Liver (tissue), 8 donors: ENCODE measurements at regions not wholly inside any gene's neighbourhood (a gene's known extent, or its start where the extent isn't known, plus 50 kb on each side); places are given as distances from the start of the nearest gene placed in this dataset.

Experiments
- DNase-seq: peaks from one replicate; pipeline ENCODE4 v3.0.0-alpha.2; 2017; ENCODE audit warnings: low spot score
- H3K27ac ChIP-seq, 2 donors: one replicate each; pipeline ENCODE4 v1.7.0; 2013; ENCODE audit warnings: inconsistent platforms in 2 of 2, low read length in 2 of 2, control low read depth in 1 of 2, low read depth in 1 of 2, mild to moderate bottlenecking in 1 of 2
- H3K27me3 ChIP-seq, 4 donors: one replicate each; pipeline versions ENCODE4 v1.6.1 to v1.7.0; 2013; ENCODE audit warnings: low read length in 3 of 4, inconsistent platforms in 1 of 4, mild to moderate bottlenecking in 1 of 4, moderate library complexity in 1 of 4; ENCODE audit not compliant: control insufficient read depth in 4 of 4, insufficient read depth in 4 of 4
- H3K36me3 ChIP-seq, 4 donors: one replicate each; pipeline versions ENCODE4 v1.6.1 to v1.7.0; 2013; ENCODE audit warnings: low read length in 3 of 4, mild to moderate bottlenecking in 3 of 4, low read depth in 1 of 4, moderate library complexity in 1 of 4; ENCODE audit not compliant: control insufficient read depth in 4 of 4, insufficient read depth in 3 of 4
- H3K4me1 ChIP-seq, 4 donors: one replicate each; pipeline versions ENCODE4 v1.6.1 to v1.7.0; 2013; ENCODE audit warnings: low read length in 3 of 4, mild to moderate bottlenecking in 3 of 4, moderate library complexity in 1 of 4; ENCODE audit not compliant: control insufficient read depth in 4 of 4, insufficient read depth in 4 of 4
- H3K4me3 ChIP-seq, 3 donors: one replicate each; pipeline versions ENCODE4 v1.6.1 to v1.7.0; 2013; ENCODE audit warnings: low read length in 3 of 3, control low read depth in 1 of 3, low read depth in 1 of 3, mild to moderate bottlenecking in 1 of 3
- H3K9ac ChIP-seq, 2 donors: one replicate each; pipeline ENCODE4 v1.7.0; 2013; ENCODE audit warnings: low read length in 2 of 2, mild to moderate bottlenecking in 2 of 2, moderate library complexity in 2 of 2, control low read depth in 1 of 2, low read depth in 1 of 2
- H3K9me3 ChIP-seq, 4 donors: one replicate each; pipeline versions ENCODE4 v1.6.1 to v1.7.0; 2013; ENCODE audit warnings: low read length in 3 of 4; ENCODE audit not compliant: control insufficient read depth in 4 of 4
- FOXA1 ChIP-seq: IDR thresholded peaks from 2 replicates; pipeline ENCODE4 v1.6.1; 2016; ENCODE audit warnings: antibody characterized with exemption
- FOXA2 ChIP-seq: IDR thresholded peaks from 2 replicates; pipeline ENCODE4 v1.6.1; 2016; ENCODE audit warnings: antibody characterized with exemption
- GABPA ChIP-seq, 2 donors: IDR thresholded peaks in 1 of 2; conservative IDR thresholded peaks in 1 of 2; 2 replicates each; pipeline ENCODE4 v1.6.1; 2016; ENCODE audit warnings: antibody characterized with exemption in 2 of 2, mild to moderate bottlenecking in 1 of 2, moderate library complexity in 1 of 2
- HNF4A ChIP-seq, 2 donors: conservative IDR thresholded peaks; 2 replicates each; pipeline ENCODE4 v1.6.1; 2016; ENCODE audit warnings: antibody characterized with exemption in 2 of 2, mild to moderate bottlenecking in 2 of 2
- HNF4G ChIP-seq: IDR thresholded peaks from 2 replicates; pipeline ENCODE4 v1.6.1; 2016; ENCODE audit warnings: antibody characterized with exemption
- JUND ChIP-seq, 2 donors: IDR thresholded peaks; 2 replicates each; pipeline ENCODE4 v1.6.1; 2016; ENCODE audit warnings: antibody characterized with exemption in 2 of 2
- MAX ChIP-seq: IDR thresholded peaks from 2 replicates; pipeline ENCODE4 v1.6.1; 2016; ENCODE audit warnings: antibody characterized with exemption
- NR2F2 ChIP-seq: IDR thresholded peaks from 2 replicates; pipeline ENCODE4 v1.6.1; 2016; ENCODE audit warnings: antibody characterized with exemption
- RAD21 ChIP-seq, 2 donors: IDR thresholded peaks; 2 replicates each; pipeline ENCODE4 v1.6.1; 2016; ENCODE audit warnings: antibody characterized with exemption in 2 of 2, mild to moderate bottlenecking in 2 of 2
- RXRA ChIP-seq, 2 donors: IDR thresholded peaks; 2 replicates each; pipeline ENCODE4 v1.6.1; 2017 to 2018; ENCODE audit warnings: antibody characterized with exemption in 2 of 2, mild to moderate bottlenecking in 1 of 2
- TAF1 ChIP-seq: conservative IDR thresholded peaks from 2 replicates; pipeline ENCODE4 v1.6.1; 2016; ENCODE audit warnings: antibody characterized with exemption, mild to moderate bottlenecking
- YY1 ChIP-seq: IDR thresholded peaks from 2 replicates; pipeline ENCODE4 v1.6.1; 2016; ENCODE audit warnings: antibody characterized with exemption, mild to moderate bottlenecking
- WGBS: extraction: QIAGEN DNeasy Blood & Tissue Kit; methylation state at CpG from one replicate; pipeline ENCODE4 v1.1.7; 2013; 5-methylcytosine and 5-hydroxymethylcytosine counted together
- TF ChIP-seq, protein P1 (sequence below): IDR thresholded peaks from 2 replicates; pipeline ENCODE4 v1.6.1; 2016; ENCODE audit warnings: antibody characterized with exemption, mild to moderate bottlenecking
- TF ChIP-seq, protein P2 (sequence below): fragments of 150-350 bp; IDR thresholded peaks from 2 replicates; pipeline ENCODE4 v1.5.1; 2017; ENCODE audit warnings: improper control_type of control experiment, low read depth, low read length; ENCODE audit not compliant: missing input control
- TF ChIP-seq, protein P3 (sequence below): IDR thresholded peaks from 2 replicates; pipeline ENCODE4 v1.6.1; 2016; ENCODE audit warnings: antibody characterized with exemption
- TF ChIP-seq, protein P4 (sequence below): IDR thresholded peaks from 2 replicates; pipeline ENCODE4 v1.6.1; 2016; ENCODE audit warnings: antibody characterized with exemption
- donor health status: healthy.
- donor health status: healthy.
- donor health status: healthy.
- donor health status: healthy.
- donor health status: healthy.

- Histone ChIP-seq H3K4me1 (no peaks in the 10 kb centered on the region), H3K9me3 (no peaks in the 10 kb centered on the region), H3K4me3 (no peak overlapping the region), H3K9ac (no peak overlapping the region), H3K27ac (no peak overlapping the region), H3K36me3 (no peaks in the 10 kb centered on the region), H3K27me3 (no peaks in the 10 kb centered on the region)
- WGBS: 71% methylated on average over 1 of the region's 1 CpG
- DNase-seq: no peak
- TF ChIP-seq TAF1: no peak
- TF ChIP-seq HNF4A (conservative IDR thresholded peaks at IDR 0.05): no peak
- no peak for TF ChIP-seq YY1
- TF ChIP-seq, protein P1, sequence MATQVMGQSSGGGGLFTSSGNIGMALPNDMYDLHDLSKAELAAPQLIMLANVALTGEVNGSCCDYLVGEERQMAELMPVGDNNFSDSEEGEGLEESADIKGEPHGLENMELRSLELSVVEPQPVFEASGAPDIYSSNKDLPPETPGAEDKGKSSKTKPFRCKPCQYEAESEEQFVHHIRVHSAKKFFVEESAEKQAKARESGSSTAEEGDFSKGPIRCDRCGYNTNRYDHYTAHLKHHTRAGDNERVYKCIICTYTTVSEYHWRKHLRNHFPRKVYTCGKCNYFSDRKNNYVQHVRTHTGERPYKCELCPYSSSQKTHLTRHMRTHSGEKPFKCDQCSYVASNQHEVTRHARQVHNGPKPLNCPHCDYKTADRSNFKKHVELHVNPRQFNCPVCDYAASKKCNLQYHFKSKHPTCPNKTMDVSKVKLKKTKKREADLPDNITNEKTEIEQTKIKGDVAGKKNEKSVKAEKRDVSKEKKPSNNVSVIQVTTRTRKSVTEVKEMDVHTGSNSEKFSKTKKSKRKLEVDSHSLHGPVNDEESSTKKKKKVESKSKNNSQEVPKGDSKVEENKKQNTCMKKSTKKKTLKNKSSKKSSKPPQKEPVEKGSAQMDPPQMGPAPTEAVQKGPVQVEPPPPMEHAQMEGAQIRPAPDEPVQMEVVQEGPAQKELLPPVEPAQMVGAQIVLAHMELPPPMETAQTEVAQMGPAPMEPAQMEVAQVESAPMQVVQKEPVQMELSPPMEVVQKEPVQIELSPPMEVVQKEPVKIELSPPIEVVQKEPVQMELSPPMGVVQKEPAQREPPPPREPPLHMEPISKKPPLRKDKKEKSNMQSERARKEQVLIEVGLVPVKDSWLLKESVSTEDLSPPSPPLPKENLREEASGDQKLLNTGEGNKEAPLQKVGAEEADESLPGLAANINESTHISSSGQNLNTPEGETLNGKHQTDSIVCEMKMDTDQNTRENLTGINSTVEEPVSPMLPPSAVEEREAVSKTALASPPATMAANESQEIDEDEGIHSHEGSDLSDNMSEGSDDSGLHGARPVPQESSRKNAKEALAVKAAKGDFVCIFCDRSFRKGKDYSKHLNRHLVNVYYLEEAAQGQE: no peak
- TF ChIP-seq, protein P2, sequence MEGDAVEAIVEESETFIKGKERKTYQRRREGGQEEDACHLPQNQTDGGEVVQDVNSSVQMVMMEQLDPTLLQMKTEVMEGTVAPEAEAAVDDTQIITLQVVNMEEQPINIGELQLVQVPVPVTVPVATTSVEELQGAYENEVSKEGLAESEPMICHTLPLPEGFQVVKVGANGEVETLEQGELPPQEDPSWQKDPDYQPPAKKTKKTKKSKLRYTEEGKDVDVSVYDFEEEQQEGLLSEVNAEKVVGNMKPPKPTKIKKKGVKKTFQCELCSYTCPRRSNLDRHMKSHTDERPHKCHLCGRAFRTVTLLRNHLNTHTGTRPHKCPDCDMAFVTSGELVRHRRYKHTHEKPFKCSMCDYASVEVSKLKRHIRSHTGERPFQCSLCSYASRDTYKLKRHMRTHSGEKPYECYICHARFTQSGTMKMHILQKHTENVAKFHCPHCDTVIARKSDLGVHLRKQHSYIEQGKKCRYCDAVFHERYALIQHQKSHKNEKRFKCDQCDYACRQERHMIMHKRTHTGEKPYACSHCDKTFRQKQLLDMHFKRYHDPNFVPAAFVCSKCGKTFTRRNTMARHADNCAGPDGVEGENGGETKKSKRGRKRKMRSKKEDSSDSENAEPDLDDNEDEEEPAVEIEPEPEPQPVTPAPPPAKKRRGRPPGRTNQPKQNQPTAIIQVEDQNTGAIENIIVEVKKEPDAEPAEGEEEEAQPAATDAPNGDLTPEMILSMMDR: no peak
These were observed 2352.8 kb upstream of the RAG2 start for GRCh38 chr11:38950867-38951266.

GRCh38 chr11:38948392-38948791 is 2350.4 kb upstream of the RAG2 start:
- no peaks in the 10 kb centered on the region for H3K36me3 ChIP-seq
- no peaks in the 10 kb centered on the region for H3K9me3 ChIP-seq
- no peaks in the 10 kb centered on the region for H3K4me1 ChIP-seq
- no peak overlapping the region for H3K27ac ChIP-seq
- H3K27me3 ChIP-seq: no peaks in the 10 kb centered on the region
- TF ChIP-seq MAX (no peak), HNF4G (no peak), FOXA2 (no peak), HNF4A (conservative IDR thresholded peaks at IDR 0.05) (no peak)
- TF ChIP-seq, protein P3, sequence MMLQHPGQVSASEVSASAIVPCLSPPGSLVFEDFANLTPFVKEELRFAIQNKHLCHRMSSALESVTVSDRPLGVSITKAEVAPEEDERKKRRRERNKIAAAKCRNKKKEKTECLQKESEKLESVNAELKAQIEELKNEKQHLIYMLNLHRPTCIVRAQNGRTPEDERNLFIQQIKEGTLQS: no peak
- WGBS: 64% methylated on average over 1 of the region's 1 CpG
- DNase-seq: no peak
- no peak overlapping the region for H3K4me3 ChIP-seq
- no peak overlapping the region for H3K9ac ChIP-seq

GRCh38 chr11:38937709-38938108 is 2339.7 kb upstream of the RAG2 start:
- Histone ChIP-seq H3K9ac (no peak overlapping the region), H3K27ac (no peak overlapping the region), H3K36me3 (no peaks in the 10 kb centered on the region), H3K9me3 (no peaks in the 10 kb centered on the region), H3K27me3 (no peaks in the 10 kb centered on the region), H3K4me1 (no peaks in the 10 kb centered on the region), H3K4me3 (no peak overlapping the region)
- 61% methylated on average over 2 of the region's 2 CpGs for whole genome bisulfite sequencing
- DNase-seq: no peak
- no peak for TF ChIP-seq RXRA (IDR thresholded peaks at IDR 0.05)
- TF ChIP-seq JUND (IDR thresholded peaks at IDR 0.05): no peak
- TF ChIP-seq FOXA2: no peak
- no peak for TF ChIP-seq GABPA (IDR thresholded peaks at IDR 0.05 in 1 of 2, conservative IDR thresholded peaks at IDR 0.05 in 1 of 2)
- TF ChIP-seq, protein P3: no peak
- TF ChIP-seq, protein P4, sequence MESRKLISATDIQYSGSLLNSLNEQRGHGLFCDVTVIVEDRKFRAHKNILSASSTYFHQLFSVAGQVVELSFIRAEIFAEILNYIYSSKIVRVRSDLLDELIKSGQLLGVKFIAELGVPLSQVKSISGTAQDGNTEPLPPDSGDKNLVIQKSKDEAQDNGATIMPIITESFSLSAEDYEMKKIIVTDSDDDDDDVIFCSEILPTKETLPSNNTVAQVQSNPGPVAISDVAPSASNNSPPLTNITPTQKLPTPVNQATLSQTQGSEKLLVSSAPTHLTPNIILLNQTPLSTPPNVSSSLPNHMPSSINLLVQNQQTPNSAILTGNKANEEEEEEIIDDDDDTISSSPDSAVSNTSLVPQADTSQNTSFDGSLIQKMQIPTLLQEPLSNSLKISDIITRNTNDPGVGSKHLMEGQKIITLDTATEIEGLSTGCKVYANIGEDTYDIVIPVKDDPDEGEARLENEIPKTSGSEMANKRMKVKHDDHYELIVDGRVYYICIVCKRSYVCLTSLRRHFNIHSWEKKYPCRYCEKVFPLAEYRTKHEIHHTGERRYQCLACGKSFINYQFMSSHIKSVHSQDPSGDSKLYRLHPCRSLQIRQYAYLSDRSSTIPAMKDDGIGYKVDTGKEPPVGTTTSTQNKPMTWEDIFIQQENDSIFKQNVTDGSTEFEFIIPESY: no peak
- TF ChIP-seq FOXA1: no peak
- no peak for TF ChIP-seq NR2F2
- TF ChIP-seq MAX: no peak
- TF ChIP-seq TAF1: no peak
- no peak for TF ChIP-seq HNF4G
- no peak for TF ChIP-seq RAD21 (IDR thresholded peaks at IDR 0.05)
- TF ChIP-seq, protein P1: no peak
